ENCODE measurements at regions not wholly inside any gene's neighbourhood (a gene's known extent, or its start where the extent isn't known, plus 50 kb on each side); places are given as distances from the start of the nearest gene placed in this dataset.

DNA sequence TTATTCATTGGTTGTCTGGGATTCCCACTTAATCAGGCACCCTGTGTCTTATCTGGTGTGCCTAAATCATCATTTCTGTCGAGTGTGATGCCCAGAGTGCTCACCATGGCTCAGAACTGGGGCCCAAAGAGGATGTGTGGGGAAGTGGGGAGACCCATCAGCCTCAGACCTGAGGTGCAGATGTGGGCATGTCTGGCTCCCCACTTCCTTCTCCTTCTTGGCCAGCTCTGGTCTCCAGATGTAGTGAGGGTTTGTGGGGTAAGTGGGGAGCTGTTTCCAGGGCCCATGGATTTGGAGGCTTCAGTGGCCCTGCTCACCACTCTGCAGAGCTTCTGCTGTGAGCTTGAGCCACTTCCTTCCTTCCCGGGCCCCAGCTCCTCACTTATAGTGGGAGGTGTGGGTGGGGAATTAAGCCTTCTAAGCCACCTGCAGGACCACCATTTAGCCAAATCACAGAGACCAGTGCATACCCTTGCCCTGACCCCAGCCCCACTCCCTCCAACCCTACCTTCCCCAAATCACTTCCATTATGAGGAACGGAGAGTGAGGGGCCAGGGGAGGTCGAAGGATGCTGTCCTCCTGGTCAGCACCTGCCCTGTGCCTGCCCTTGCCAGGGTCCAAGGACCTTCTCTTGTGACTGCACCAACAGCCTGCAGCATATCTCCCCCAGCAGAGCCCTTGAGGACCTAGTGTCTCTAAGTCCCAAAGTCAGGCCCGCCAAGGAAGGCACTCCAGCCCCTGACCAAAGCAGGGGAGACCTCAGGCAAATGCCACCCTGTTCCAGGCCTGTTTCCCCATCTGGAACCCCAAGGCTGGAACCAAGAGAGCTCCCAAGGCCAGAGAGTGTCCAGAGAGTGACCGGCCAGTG is 278.2 kb upstream of the RTL1 start:
- H3K4me3 ChIP-seq (ENCODE audit: low read depth, low read length), result no peak overlapping the region
- DNase-seq (ENCODE audit: low read depth), result no peak
- TF ChIP-seq CTCF (conservative IDR thresholded peaks at IDR 0.05; ENCODE audit: low read depth, low read length), result no peak

DNA sequence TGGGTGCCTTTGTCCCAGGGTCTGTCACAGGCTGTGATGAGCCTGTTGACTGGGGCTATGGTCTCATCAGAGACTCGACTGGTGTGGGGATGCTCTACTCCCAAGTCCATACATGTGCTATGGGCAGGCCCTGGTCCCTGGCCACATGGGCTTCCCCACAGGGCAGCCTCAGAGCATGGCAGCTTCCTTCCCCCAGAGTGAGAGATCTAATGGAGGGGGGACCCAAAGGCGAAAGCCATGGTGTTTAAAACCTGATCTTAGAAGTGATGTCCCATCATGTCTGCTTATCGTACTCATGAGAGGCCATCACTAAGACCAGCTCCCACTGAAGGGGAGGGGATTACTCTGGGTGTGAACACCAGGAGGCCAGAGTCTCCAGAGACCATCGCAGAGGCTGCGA is 279.0 kb upstream of the RTL1 start:
- DNase-seq (ENCODE audit: low read depth), result no peak
- H3K4me3 ChIP-seq (ENCODE audit: low read depth, low read length), result no peak overlapping the region
- no peak for TF ChIP-seq CTCF (conservative IDR thresholded peaks at IDR 0.05; ENCODE audit: low read depth, low read length)

- no peak overlapping the region for H3K4me3 ChIP-seq (ENCODE audit: low read depth, low read length)
- DNase-seq (ENCODE audit: low read depth), result peak; percentile 11
- peak; percentile 69 for TF ChIP-seq CTCF (conservative IDR thresholded peaks at IDR 0.05; ENCODE audit: low read depth, low read length)
These were observed 280.0 kb upstream of the RTL1 start for GRCh38 chr14:101183376-101184103.

GRCh38 chr14:101184104-101184455 is 280.6 kb upstream of the RTL1 start:
- no peak for TF ChIP-seq CTCF (conservative IDR thresholded peaks at IDR 0.05; ENCODE audit: low read depth, low read length)
- no peak overlapping the region for H3K4me3 ChIP-seq (ENCODE audit: low read depth, low read length)
- no peak for DNase-seq (ENCODE audit: low read depth)

DNA sequence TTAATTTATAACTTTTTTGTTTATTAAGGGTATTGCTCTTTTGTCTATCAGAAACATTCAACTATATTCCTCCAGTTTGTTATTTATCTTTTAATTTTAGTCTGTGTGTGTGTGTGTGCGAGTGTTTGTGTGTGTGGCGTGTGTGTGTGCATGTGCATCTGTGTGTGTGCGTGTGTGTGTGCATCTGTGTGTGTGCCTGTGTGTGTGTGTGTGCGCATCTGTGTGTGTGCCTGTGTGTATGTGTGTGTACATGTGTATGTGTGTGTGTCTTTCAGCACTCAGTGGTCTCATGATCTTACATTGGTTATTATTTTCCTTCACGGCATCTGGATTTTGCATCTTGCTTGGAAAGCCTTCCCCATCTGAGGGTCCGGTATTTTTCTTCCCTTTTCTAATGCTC is 281.1 kb upstream of the RTL1 start:
- no peak for DNase-seq (ENCODE audit: low read depth)
- TF ChIP-seq CTCF (conservative IDR thresholded peaks at IDR 0.05; ENCODE audit: low read depth, low read length), result no peak

GRCh38 chr14:101185073-101185835 is 281.7 kb upstream of the RTL1 start:
- H3K4me3 ChIP-seq (ENCODE audit: low read depth, low read length), result no peak overlapping the region
- DNase-seq (ENCODE audit: low read depth), result no peak
- no peak for TF ChIP-seq CTCF (conservative IDR thresholded peaks at IDR 0.05; ENCODE audit: low read depth, low read length)

More for the DNA sequence above, 281.1 kb upstream of the RTL1 start:
- no peak overlapping the region for H3K4me3 ChIP-seq (ENCODE audit: low read depth, low read length)

Measured in choroid plexus epithelial cell (primary cell).